Naive B cell (primary cell): ENCODE measurements at regions not wholly inside any gene's neighbourhood (a gene's known extent, or its start where the extent isn't known, plus 50 kb on each side); places are given as distances from the start of the nearest gene placed in this dataset.
A peak's percentile ranks its signal among the peaks of the same experiment; 100 is the strongest.

Source experiments
- ATAC-seq, 2 donors: fragments of 150-1000 bp; cut with Tn5 transposase; 2 replicates each; pipeline ENCODE4 v1.10.0; 2021; ENCODE audit warnings: low read depth in 2 of 2, mild to moderate bottlenecking in 2 of 2, moderate library complexity in 2 of 2
- DNase-seq: peaks from one replicate; pipeline ENCODE4 v3.0.0; 2022
- H3K27ac Mint-ChIP-seq, 6 donors: one replicate each; pipeline ENCODE4 v1.8.0; 2020 to 2022; ENCODE audit warnings: mild to moderate bottlenecking in 6 of 6, mixed read lengths in 6 of 6, moderate library complexity in 5 of 6, inconsistent platforms in 2 of 6
- H3K27me3 Mint-ChIP-seq, 3 donors: one replicate each; pipeline ENCODE4 v1.8.0; 2021 to 2022; ENCODE audit warnings: mixed read lengths in 3 of 3, mild to moderate bottlenecking in 1 of 3
- H3K36me3 Mint-ChIP-seq, 2 donors: one replicate each; pipeline ENCODE4 v1.8.0; 2020 to 2022; ENCODE audit warnings: mixed read lengths in 2 of 2, inconsistent platforms in 1 of 2, mild to moderate bottlenecking in 1 of 2
- H3K4me1 Mint-ChIP-seq, 3 donors: one replicate each; pipeline ENCODE4 v1.8.0; 2020 to 2022; ENCODE audit warnings: mixed read lengths in 3 of 3, inconsistent platforms in 1 of 3, mild to moderate bottlenecking in 1 of 3, moderate library complexity in 1 of 3
- H3K4me3 Mint-ChIP-seq, 8 donors: one replicate each; pipeline ENCODE4 v1.8.0; 2020 to 2022; ENCODE audit warnings: mild to moderate bottlenecking in 8 of 8, mixed read lengths in 8 of 8, moderate library complexity in 8 of 8, inconsistent platforms in 2 of 8
- H3K9me3 Mint-ChIP-seq, 7 donors: one replicate each; pipeline ENCODE4 v1.8.0; 2020 to 2022; ENCODE audit warnings: mixed read lengths in 7 of 7, mild to moderate bottlenecking in 5 of 7, inconsistent platforms in 2 of 7, moderate library complexity in 1 of 7

DNA sequence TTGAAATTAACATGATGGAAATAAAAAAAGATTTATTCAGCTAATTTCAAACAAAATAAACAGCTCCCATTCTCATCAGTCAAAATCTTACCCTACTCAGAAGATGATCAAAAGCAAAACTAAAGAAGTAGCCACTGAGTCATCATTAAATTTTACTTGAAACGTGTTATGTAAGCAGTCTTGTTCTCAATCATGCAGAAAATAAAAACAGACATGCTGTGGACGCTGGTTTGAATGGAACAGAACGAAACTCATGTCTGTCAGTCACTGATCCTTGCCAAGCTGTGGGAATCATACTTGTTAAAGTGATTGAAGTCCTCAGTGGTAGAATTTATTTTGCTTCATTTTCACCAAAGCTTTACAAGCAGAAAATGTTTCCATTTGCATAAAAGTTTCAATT is 77.2 kb upstream of the TLR3 start:
- Mint-ChIP-seq H3K27me3 (peaks cover 4 to 9% (median 4%) of the 10 kb centered on the region in 3 donors), H3K36me3 (no peaks in the 10 kb centered on the region), H3K4me1 (no peaks in the 10 kb centered on the region), H3K27ac (no peak overlapping the region), H3K9me3 (peaks cover 0 to 14% (median 3%) of the 10 kb centered on the region in 7 donors), H3K4me3 (no peak overlapping the region)
- ATAC-seq (no peak), DNase-seq (no peak)

DNA sequence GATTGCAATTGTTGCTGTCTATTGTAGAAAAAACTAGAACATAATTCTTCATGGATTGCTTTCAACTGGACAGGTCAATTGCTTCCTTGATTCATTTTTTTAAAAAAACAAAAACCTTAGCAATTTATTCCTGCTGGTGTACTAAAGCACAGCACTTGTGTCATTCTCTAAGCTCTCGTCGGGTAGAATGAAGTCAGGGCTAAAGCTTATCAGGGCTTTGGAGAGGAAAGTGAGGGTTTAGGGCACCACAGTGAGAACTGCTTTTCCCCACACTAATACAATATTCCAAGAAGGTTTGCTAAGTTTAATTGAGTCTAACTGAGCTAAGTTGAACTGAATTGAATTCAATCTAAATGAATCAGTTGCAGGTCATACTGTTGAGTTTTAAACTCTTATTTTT is 76.4 kb upstream of the TLR3 start:
- ATAC-seq (no peak), DNase-seq (no peak)
- H3K27me3 Mint-ChIP-seq: peaks cover 4 to 9% (median 4%) of the 10 kb centered on the region in 3 donors
- H3K36me3 Mint-ChIP-seq: no peaks in the 10 kb centered on the region
- H3K4me3 Mint-ChIP-seq: no peak overlapping the region
- H3K4me1 Mint-ChIP-seq: no peaks in the 10 kb centered on the region
- no peak overlapping the region for H3K27ac Mint-ChIP-seq
- peaks cover 0 to 11% (median 3%) of the 10 kb centered on the region in 7 donors for H3K9me3 Mint-ChIP-seq

DNA sequence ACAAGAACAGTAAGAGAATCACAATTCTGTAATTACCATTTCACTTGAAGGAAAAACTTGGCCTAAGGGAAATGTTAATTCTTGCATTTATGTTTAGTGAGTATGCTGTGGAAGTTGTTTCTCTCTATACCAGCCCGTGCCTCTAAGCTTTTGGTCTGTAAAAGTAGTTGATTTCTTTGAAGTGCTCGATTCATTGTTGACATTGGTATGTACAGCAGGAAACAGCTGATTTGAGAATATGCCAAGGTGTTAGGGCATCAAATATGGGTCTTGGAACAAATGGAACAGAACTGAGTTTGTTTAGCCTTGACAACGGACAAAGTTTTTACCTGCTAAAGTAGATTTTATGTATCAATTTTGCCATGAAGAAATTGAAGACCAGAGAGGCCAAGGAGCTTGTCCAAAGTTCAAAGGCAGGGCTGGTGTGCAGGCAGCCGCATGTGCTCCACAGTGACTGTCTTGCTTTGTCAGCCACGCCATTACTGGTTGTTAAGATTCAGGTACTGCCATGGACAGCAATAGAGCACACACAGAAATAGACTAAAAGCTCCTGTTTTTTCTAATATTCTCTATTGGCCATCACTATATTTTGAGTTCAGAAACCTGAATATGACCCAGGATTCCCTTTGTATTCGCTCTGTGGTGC is 75.5 kb upstream of the TLR3 start:
- no peak overlapping the region for H3K4me3 Mint-ChIP-seq
- no peaks in the 10 kb centered on the region for H3K36me3 Mint-ChIP-seq
- peaks cover 4 to 9% (median 4%) of the 10 kb centered on the region in 3 donors for H3K27me3 Mint-ChIP-seq
- no peak overlapping the region for H3K27ac Mint-ChIP-seq
- DNase-seq (no peak), ATAC-seq (no peak)
- no peaks in the 10 kb centered on the region for H3K4me1 Mint-ChIP-seq
- peaks cover 0 to 11% (median 3%) of the 10 kb centered on the region in 7 donors for H3K9me3 Mint-ChIP-seq

DNA sequence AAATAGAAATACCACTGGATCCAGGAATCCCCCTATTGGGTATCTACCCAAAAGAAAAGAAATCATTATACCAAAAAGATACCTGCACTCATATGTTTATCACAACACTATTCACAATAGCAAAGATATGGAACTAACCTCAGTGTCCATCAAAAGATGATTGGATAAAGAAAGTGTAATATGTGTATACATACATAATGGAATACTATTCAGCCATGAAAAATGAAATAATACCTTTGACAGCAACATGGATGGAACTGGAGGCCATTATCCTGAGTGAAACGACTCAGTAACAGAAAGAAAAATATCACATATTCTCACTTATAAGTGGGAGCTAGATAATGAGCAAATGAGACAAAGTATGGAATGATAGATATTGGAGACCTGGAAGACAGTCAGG is 74.2 kb upstream of the TLR3 start:
- no peaks in the 10 kb centered on the region for H3K36me3 Mint-ChIP-seq
- H3K4me1 Mint-ChIP-seq: no peaks in the 10 kb centered on the region
- ATAC-seq (no peak), DNase-seq (no peak)
- H3K9me3 Mint-ChIP-seq: peaks cover 0 to 11% (median 3%) of the 10 kb centered on the region in 7 donors
- H3K27me3 Mint-ChIP-seq: peaks cover 0 to 4% (median 3%) of the 10 kb centered on the region in 3 donors
- no peak overlapping the region for H3K4me3 Mint-ChIP-seq
- no peak overlapping the region for H3K27ac Mint-ChIP-seq

DNA sequence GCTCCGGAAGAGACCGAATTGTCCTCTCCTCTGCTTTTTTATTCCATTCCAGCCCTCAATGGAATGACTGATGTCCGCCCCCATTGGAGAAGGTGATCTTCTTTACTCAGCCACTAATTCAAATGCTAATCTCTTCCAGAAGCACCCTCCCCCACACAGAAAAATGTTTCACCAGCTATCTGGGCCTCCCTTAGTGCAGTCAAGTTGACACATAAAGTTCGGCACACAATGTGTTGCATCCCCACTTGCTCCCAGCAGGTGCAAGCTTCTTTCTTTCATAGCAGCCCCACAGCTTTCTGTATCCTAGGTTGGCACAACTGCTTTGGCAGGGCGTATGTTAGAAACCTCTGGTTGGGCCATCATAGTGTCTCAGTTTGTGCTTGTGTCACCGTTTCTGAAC is 73.3 kb upstream of the TLR3 start:
- H3K4me1 Mint-ChIP-seq: no peaks in the 10 kb centered on the region
- peaks cover 0 to 4% (median 0%) of the 10 kb centered on the region in 3 donors for H3K27me3 Mint-ChIP-seq
- peaks cover 0 to 11% (median 3%) of the 10 kb centered on the region in 7 donors for H3K9me3 Mint-ChIP-seq
- no peak overlapping the region for H3K27ac Mint-ChIP-seq
- no peak overlapping the region for H3K4me3 Mint-ChIP-seq
- no peak for DNase-seq
- ATAC-seq: no peak
- H3K36me3 Mint-ChIP-seq: no peaks in the 10 kb centered on the region

DNA sequence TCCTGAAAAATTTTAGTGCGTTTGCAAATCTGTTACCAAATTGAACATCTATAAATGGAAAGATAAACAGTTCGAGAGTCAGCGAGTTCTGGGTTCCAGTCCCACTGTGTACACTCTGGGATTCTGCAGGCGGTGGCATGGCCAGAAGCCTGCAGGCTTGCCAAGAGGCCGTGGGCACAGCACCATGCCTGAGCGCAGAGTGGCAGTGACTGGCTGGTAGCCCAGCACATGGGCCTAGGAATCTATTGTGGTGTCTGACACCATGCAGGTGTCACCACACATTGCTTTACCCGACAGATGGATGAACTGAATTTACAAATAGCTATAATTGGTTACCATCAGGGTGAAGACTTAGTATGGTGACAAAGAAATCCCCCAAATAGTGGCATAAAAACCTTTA is 71.7 kb upstream of the TLR3 start:
- H3K4me3 Mint-ChIP-seq: no peak overlapping the region
- ATAC-seq (no peak), DNase-seq (no peak)
- no peak overlapping the region for H3K27ac Mint-ChIP-seq
- H3K9me3 Mint-ChIP-seq: peaks cover 0 to 11% (median 3%) of the 10 kb centered on the region in 7 donors
- H3K36me3 Mint-ChIP-seq: no peaks in the 10 kb centered on the region
- H3K4me1 Mint-ChIP-seq: no peaks in the 10 kb centered on the region
- H3K27me3 Mint-ChIP-seq: peaks cover 0 to 4% (median 0%) of the 10 kb centered on the region in 3 donors

DNA sequence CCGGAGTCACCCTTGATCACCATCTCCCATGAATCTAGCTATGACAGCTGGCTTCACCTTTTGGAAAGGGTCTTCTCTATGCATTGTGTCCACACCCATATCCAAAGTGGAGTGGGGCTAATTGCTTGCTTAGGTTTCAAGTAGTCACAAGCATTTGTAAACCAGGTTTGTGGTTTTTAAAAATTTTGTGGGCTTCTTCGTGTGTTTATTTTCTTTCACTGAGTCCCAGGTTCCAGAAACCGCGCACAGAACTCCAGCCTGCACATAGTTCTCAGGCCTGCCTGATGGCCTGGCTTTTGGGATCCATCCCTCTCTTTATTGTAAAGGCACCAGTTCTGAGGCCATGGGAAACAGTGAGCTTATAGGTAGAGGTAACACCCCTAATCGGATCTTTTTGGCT is 70.2 kb upstream of the TLR3 start:
- peaks cover 0 to 4% (median 0%) of the 10 kb centered on the region in 3 donors for H3K27me3 Mint-ChIP-seq
- H3K27ac Mint-ChIP-seq: no peak overlapping the region
- H3K4me1 Mint-ChIP-seq: no peaks in the 10 kb centered on the region
- H3K4me3 Mint-ChIP-seq: no peak overlapping the region
- ATAC-seq (no peak), DNase-seq (no peak)
- H3K9me3 Mint-ChIP-seq: peaks cover 0 to 11% (median 3%) of the 10 kb centered on the region in 7 donors
- H3K36me3 Mint-ChIP-seq: no peaks in the 10 kb centered on the region

DNA sequence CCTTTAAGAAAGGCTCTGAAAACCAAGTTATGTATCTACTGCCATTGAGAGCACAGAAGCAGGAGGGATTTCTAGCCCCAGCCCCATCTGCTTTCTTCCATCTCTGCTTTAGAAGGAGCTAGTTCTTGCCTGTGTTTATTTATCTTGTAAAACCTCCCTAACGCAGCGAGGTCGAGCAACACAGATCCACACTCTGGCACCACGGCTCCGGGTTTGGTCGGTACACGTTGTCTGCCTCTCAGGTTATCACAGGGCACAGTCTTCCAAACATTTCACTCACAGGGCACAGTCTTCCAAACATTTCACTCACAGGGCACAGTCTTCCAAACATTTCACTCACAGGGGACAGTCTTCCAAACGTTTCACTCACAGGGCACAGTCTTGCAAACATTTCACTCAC is 69.7 kb upstream of the TLR3 start:
- H3K4me3 Mint-ChIP-seq: no peak overlapping the region
- no peaks in the 10 kb centered on the region for H3K36me3 Mint-ChIP-seq
- peaks cover 0 to 4% (median 0%) of the 10 kb centered on the region in 3 donors for H3K27me3 Mint-ChIP-seq
- H3K9me3 Mint-ChIP-seq: peaks cover 0 to 11% (median 3%) of the 10 kb centered on the region in 7 donors
- no peak for ATAC-seq
- no peak overlapping the region for H3K27ac Mint-ChIP-seq
- no peaks in the 10 kb centered on the region for H3K4me1 Mint-ChIP-seq
- DNase-seq: no peak

DNA sequence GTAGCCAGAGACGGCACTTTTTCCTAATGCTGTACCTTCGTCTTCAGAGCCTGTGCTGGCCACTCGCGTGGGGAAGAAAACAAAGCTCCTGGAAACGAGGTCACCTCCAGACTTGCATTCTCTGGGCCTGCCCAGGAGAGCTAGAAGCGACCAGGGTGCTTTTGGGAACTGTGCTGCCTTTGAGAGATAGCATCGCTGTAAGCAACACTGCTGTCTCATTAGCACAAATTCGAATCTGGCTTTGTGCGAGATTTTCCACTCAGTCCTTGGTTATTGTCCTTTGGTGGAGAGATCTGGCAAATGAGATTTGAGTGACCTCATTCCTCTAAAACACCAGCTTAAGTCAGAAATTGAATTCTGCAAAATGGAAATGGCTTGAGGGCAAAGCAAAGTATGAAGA is 66.1 kb upstream of the TLR3 start:
- no peak overlapping the region for H3K27ac Mint-ChIP-seq
- peaks cover 0 to 11% (median 8%) of the 10 kb centered on the region in 3 donors for H3K27me3 Mint-ChIP-seq
- H3K4me3 Mint-ChIP-seq: no peak overlapping the region
- DNase-seq (no peak), ATAC-seq (no peak)
- no peaks in the 10 kb centered on the region for H3K4me1 Mint-ChIP-seq
- no peaks in the 10 kb centered on the region for H3K36me3 Mint-ChIP-seq
- no peaks in the 10 kb centered on the region for H3K9me3 Mint-ChIP-seq

DNA sequence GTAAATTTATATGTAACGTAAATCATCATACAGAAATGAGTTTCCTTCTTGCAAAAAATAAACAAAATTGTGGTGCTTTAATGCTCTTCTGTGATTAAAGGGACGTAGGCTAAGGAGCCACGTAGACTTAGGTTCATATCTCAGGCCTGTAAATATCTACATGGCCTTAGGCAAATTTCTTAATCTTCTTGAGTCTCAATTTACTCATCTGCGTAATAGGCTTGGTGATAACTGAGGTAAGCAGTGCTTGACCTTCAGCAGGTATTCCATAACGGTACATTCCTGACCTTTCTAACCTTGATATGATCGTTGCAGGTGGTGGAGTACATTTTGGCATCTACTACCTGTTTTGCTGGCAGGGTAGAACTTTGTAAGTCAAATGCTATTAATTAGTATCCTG is 65.2 kb upstream of the TLR3 start:
- Mint-ChIP-seq H3K27ac (no peak overlapping the region), H3K27me3 (peaks cover 0 to 15% (median 11%) of the 10 kb centered on the region in 3 donors), H3K4me1 (no peaks in the 10 kb centered on the region), H3K9me3 (peaks cover 0 to under 1% (median 0%) of the 10 kb centered on the region in 7 donors), H3K36me3 (no peaks in the 10 kb centered on the region), H3K4me3 (no peak overlapping the region)
- ATAC-seq (no peak), DNase-seq (no peak)

DNA sequence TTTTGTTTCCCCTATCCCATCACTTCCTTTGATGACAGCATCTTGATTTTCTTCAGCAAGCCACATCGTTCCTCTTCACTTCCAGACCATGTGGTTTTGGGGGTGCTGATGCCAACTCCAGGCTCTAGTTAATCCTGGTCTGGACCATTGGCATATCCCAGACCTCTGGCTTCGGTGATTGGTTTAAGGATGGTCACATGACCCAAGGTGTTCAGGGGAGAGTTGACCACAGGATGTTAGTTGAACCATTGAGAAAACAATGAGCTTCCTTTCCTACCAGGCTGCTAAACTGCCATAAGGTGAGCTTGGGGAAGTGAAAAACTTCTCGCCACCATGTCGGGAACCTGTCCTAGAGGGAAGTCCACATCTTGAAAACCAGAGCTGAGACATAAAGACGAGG is 60.9 kb upstream of the TLR3 start:
- Mint-ChIP-seq H3K4me3 (no peak overlapping the region), H3K4me1 (no peaks in the 10 kb centered on the region), H3K9me3 (peaks cover 0 to 2% (median 0%) of the 10 kb centered on the region in 7 donors), H3K27ac (peak overlapping the region in 1 of 6 donors; percentile 35), H3K27me3 (peaks cover 8 to 21% (median 20%) of the 10 kb centered on the region in 3 donors), H3K36me3 (no peaks in the 10 kb centered on the region)
- DNase-seq (no peak), ATAC-seq (no peak)

DNA sequence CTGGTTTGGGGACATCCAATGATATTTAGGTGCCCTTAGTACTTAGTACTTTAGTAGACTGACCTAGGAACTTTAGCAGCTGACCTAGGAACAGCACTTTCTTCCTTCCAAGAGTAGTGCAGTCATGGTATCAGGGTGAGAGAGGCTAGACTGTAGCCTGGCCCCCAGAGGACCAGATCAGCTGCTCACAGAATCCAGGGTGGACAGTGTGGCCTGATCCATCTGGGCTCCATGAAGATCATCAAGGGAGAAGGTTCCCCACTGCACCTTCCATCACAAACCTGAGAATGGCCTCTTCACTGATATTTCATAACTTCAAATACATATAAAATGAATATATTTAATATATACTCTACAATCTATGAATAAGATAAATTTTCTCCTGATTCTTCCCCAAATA is 59.0 kb upstream of the TLR3 start:
- Mint-ChIP-seq H3K27me3 (peaks cover 9 to 21% (median 16%) of the 10 kb centered on the region in 3 donors), H3K4me1 (no peaks in the 10 kb centered on the region), H3K27ac (no peak overlapping the region), H3K4me3 (no peak overlapping the region), H3K36me3 (no peaks in the 10 kb centered on the region), H3K9me3 (peaks cover 0 to 2% (median 0%) of the 10 kb centered on the region in 7 donors)
- ATAC-seq (no peak), DNase-seq (no peak)

DNA sequence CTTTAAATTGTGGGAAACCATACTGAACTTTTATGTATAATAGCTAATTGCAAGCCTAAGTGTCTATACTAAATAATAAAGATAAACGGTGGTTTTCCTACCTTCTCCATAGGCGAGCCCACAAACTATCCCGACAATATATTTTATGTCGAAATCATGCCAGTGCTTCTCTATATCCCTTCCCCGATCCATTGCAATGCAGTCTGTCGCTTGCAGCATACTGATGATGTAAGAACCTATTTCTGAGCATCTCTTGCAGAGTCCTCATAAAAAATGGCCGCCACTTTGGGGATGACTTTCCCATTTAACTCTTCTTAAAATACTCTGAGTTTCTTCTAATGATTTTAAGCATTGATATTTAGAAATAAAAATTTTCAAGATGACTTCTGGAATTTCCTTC is 58.1 kb upstream of the TLR3 start:
- Mint-ChIP-seq H3K27me3 (peaks cover 17 to 27% (median 21%) of the 10 kb centered on the region in 3 donors), H3K27ac (no peak overlapping the region), H3K4me1 (no peaks in the 10 kb centered on the region), H3K9me3 (peaks cover 0 to 2% (median 0%) of the 10 kb centered on the region in 7 donors), H3K36me3 (no peaks in the 10 kb centered on the region), H3K4me3 (no peak overlapping the region)
- ATAC-seq: no peak
- DNase-seq: no peak

DNA sequence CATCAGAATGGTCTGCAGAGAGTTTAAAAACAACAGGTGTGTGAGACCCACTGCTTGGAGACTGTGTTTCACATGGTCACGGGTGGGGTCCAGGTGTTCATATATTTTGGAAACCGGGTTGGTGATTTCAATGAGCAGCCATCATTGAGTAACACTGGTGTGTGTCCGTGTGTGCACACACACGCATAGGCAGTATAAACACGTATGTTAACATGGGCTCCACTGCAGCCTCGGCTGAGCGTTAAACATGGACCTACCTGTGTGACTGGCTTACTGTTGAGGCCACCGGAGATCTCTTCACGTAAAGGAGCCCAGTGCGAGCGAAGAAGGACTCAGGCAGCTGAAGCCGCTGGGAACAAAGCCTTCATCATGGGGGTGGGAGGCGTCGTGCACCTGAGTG is 56.9 kb upstream of the TLR3 start:
- peaks cover 0 to 2% (median 0%) of the 10 kb centered on the region in 7 donors for H3K9me3 Mint-ChIP-seq
- H3K27ac Mint-ChIP-seq: no peak overlapping the region
- H3K4me3 Mint-ChIP-seq: no peak overlapping the region
- DNase-seq: no peak
- H3K36me3 Mint-ChIP-seq: no peaks in the 10 kb centered on the region
- no peaks in the 10 kb centered on the region for H3K4me1 Mint-ChIP-seq
- H3K27me3 Mint-ChIP-seq: peaks cover 17 to 18% (median 18%) of the 10 kb centered on the region in 3 donors
- ATAC-seq: no peak
